ENCODE measurements at regions not wholly inside any gene's neighbourhood (a gene's known extent, or its start where the extent isn't known, plus 50 kb on each side); places are given as distances from the start of the nearest gene placed in this dataset.

DNA sequence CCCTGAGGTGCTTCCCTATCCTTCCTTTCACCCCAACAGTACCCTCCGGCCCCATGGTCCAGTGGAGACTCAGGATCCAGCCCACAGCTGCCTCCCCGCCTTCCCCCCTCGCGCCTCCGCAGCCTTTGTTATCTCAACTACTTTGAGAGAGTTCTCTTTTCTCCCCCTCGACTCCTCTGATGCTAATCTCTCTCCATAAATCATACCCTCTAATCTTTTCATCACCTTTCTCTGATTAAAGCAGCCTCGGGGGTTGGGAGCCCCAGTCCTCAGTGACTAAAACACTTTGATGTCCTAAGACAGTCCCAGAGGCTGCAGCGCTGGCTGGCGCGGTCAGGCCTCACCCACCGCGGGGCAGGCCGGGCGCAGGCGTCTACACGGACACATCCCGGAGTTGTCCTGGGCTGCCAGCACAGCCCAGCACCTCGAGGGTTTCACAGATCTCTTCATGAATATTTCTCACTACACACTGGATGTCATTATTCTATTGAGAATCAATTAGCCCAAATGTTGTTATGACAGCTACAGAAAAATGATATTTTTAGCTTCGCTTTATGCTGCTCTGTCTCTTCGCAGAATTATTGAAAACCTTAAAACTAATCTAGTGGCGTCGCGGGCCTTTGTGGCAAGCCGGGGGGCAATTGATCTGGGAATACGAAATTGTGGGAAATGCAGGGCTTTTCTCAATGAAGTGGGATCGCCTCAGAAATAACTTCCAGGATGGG lies 289.5 kb downstream of the RRAGC start:
- no peak for DNase-seq

GRCh38 chr1:38568061-38568857 lies 291.3 kb downstream of the RRAGC start:
- no peak for DNase-seq

- no peak for DNase-seq
These were observed 292.2 kb downstream of the RRAGC start for GRCh38 chr1:38567401-38567800.

- DNase-seq, result no peak
These were observed 294.5 kb downstream of the RRAGC start for GRCh38 chr1:38565020-38565491.

- no peak for DNase-seq
These were observed 295.4 kb downstream of the RRAGC start for GRCh38 chr1:38563942-38564735.

DNA sequence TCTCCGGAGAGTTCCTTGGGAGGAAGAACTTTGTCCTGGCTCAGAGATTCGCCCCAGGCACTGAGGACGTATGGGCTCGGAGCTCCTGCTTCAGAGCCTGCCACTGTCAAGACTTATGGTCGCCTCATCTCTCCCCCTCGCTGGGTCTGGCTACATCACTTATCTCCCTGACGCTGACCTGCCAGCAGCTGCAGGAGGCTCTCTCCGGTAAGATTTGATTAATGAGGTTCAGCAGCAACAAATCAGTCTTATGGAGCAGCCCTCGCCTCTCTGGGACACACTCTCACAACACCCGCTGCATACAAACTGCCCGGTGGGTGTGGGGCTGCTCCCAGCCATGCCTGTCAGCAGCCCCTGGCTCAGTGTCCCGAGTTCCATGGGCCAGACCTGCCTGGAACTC lies 297.8 kb downstream of the RRAGC start:
- no peak for DNase-seq

GRCh38 chr1:38561110-38561509 lies 298.5 kb downstream of the RRAGC start:
- DNase-seq, result no peak

DNA sequence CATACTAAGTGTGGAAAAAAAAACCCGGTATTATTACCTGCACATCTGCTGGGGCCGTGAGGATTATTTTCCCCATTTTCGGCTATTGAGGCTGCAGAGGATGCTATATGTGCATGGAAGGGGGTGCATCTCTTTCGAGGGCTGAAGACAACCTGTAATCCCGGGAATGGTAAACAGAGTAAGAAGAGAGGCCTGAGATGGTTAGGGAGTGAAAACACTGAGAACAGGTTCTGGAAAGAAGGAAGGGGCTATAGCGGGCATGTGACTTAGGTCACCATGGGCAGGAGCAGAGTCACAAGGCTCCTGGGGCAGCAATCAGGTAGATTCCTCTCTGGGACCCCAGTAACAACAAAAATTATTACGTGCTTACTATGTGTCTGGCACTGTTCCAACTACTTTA lies 299.1 kb downstream of the RRAGC start:
- no peak for DNase-seq

DNA sequence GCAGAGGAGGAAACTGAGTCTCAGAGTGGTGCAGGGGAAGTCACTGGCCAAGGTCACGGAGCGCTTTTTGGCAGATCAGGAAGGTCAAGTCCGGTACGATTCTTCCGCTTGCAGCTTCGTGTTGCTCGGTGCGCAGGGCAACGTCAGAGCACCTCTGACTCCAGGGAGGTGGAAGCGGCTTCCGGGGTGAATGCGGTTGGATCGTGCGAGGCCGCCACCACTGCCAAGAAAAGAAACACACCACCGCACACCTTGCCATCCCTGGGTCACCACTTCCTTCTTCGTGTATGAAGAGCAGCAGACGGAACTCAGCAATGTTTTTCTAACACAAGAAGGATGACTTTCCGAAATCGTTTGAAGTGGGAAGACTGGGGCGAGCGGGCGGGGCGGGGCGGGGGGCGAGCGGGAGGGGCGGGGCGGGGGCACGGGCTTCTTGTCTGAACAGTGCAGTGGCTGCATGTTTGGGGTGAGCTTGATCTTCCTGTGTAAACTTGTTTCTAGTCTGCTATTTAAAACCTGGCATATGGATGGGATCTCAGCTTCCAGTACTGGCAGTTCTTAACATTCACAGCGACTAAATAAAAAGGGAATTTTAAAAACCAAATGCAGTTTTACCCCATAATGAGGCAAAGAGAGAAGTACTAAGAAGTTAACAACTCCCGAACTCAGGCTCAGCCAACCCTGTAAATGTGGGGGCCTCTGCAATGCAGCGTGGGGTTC lies 300.0 kb downstream of the RRAGC start:
- no peak for DNase-seq

DNA sequence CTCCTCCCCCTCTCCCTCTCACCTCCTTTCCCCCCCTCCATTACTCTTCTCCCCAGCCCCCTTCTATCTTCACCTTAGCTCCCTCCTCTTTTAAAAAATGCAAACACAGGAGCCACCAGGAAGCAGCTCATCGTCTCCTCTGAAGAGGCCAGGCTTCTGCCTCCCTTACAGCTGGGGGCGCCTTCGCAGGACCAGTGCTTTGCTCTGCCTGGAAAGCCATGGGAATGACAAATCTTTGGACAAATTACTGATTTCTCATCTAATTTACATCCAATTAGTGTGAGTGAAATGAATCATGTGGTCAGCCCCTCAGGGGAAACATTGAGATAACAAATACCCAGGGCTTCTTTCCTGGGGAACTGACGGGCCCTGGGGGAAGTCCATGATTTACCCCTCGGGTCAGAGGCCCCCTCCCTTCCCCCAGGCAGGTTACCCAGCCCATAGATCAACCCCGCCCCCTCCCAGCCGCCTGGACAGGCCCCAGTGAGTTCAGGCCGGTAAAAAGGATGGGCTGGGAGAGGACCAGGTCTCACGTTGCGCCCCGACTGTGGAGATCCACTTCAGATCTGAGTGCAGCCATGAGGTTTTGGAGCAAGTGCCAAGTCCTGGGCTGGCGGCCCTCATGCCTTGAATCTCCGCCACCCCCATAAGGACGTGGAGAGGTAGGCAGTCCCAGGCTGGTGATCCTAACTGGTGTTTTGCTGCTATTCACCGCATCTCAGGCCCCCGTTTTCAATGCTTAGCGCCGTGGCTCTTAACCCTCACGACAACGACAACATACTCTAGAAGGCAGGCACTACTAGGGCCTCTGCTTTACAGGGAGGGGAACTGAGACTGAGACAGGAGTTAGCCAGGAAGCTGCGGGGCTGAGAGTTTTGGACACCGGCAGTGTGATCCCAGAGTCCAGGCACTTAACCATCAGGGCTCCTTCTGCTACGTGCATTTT lies 300.8 kb downstream of the RRAGC start:
- no peak for DNase-seq

- no peak for DNase-seq
These were observed 301.5 kb downstream of the RRAGC start for GRCh38 chr1:38558055-38558454.

- no peak for DNase-seq
These were observed 304.0 kb downstream of the RRAGC start for GRCh38 chr1:38555594-38555993.

DNA sequence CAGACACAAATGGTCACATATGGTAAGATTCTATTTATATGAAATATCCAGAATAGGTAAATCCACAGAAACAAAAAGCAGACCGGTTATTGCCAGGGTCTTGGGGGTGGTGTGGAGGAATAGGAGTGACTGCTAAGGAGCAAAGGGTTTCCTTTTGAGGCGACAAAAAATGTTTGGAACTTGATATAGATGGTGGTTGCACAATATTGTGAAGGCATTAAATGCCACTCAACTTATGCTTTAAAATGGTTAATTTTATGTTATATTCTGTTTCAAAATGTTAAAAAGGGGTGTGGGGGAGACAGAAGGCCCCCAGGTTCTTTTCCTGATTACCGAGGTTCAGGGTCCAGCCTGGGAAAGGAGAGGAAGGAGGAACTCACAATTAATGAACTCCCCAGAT lies 304.4 kb downstream of the RRAGC start:
- no peak for DNase-seq

GRCh38 chr1:38551318-38552307 lies 308.0 kb downstream of the RRAGC start:
- no peak for DNase-seq

- DNase-seq, result no peak
These were observed 310.4 kb downstream of the RRAGC start for GRCh38 chr1:38549191-38549590.

GRCh38 chr1:38547321-38547720 lies 312.3 kb downstream of the RRAGC start:
- no peak for DNase-seq

DNA sequence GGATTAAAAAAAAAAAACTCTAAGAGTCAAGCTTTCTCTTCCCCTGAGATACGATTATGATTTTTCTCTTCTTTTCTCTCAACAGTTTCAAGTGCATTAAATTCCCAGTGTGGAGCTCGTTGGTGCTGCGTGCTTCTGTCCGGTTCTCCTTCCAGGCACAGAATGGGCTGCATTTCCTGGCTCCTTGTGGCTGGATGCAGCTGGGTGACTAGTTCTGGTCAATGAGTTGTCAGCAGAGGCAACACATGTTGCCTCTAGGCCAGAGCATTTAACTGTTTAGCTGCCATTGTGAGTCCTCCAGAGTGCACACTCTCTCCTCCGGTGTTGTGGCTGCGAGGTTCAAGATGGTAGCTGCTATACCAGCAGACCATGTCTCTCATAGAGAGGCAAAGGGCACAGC lies 312.9 kb downstream of the RRAGC start:
- DNase-seq, result no peak

- no peak for DNase-seq
These were observed 318.3 kb downstream of the RRAGC start for GRCh38 chr1:38541223-38541622.

DNA sequence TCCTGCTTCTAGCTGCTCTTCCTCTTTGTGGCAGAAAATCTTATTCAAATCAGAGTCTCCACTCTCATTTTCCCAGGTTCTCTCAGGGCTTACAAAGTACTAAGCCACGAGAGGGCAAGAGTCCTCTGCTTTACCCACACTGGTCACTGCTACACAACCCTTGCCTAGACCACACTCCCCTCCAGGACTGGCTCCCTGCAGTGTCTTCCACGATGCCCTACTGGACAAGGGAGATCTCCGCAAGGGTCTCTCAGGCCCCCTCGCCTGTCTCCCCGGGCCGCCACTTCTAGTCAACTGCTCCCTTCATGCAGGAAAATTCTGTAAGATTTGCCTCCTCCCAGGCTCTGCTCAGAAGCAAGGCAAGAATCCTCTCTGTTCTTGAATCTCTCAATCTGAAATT lies 319.6 kb downstream of the RRAGC start:
- DNase-seq, result no peak

GRCh38 chr1:38538834-38539233 lies 320.7 kb downstream of the RRAGC start:
- no peak for DNase-seq
